Thoracic aorta (tissue), 2 donors: ENCODE measurements at regions not wholly inside any gene's neighbourhood (a gene's known extent, or its start where the extent isn't known, plus 50 kb on each side); places are given as distances from the start of the nearest gene placed in this dataset.

Experiments
- ATAC-seq: fragments of 150-250 bp; one replicate; pipeline ENCODE4 v1.8.0; 2017; ENCODE audit warnings: low read depth; ENCODE audit not compliant: insufficient number of reproducible peaks, low FRiP score
- DNase-seq: peaks from one replicate; pipeline ENCODE4 v3.0.0-alpha.2; 2020; ENCODE audit warnings: low spot score
- H3K27ac ChIP-seq, 2 donors: fragments of 200-600 bp; sonication (generic); 1 replicate in 1 of 2; 2 replicates in 1 of 2; pipeline ENCODE4 v1.5.1; 2016; ENCODE audit warnings: mild to moderate bottlenecking in 2 of 2, moderate library complexity in 2 of 2
- H3K27me3 ChIP-seq: fragments of 200-600 bp; sonication (generic); replicated peaks from 2 replicates; pipeline ENCODE4 v1.6.0; 2016; ENCODE audit warnings: mild to moderate bottlenecking; ENCODE audit not compliant: insufficient read depth
- H3K36me3 ChIP-seq: fragments of 200-600 bp; sonication (generic); one replicate; pipeline ENCODE4 v1.5.1; 2016
- H3K4me1 ChIP-seq, 2 donors: fragments of 200-600 bp; sonication (generic); 1 replicate in 1 of 2; 2 replicates in 1 of 2; pipeline versions ENCODE4 v1.5.1 to v1.6.0; 2016; ENCODE audit warnings: low read depth in 2 of 2, mild to moderate bottlenecking in 1 of 2; ENCODE audit not compliant: control insufficient read depth in 1 of 2
- H3K4me3 ChIP-seq: fragments of 200-600 bp; sonication (generic); 2 replicates; pipeline ENCODE4 v1.5.1; 2016; ENCODE audit warnings: mild to moderate bottlenecking
- H3K9me3 ChIP-seq: fragments of 200-600 bp; sonication (generic); 2 replicates; pipeline ENCODE4 v1.5.1; 2016
- TF ChIP-seq, protein P1 (sequence below): fragments of 200-600 bp; sonication (generic); IDR thresholded peaks from one replicate; pipeline ENCODE4 v1.5.1; 2019; ENCODE audit warnings: antibody characterized with exemption

DNA sequence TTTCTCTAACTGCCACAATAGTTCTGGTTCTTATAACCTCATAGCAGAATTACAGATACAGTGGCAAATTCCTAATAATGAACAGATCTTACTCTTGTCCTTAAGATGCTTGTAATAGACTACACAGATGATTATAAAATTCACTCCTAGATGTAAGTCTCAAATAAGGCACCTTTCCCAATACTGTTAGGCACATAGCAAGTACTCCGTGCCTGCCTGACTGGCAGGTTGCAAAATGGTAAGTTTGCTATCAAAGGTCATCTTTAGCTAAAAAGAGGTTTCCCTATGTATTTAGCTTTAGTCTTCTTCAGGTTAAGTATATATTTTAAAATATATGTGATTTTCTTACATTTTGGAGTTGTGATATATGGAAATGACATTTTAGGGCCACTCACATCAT, 50.4 kb upstream of the FHIP2A start:
- no peak overlapping the region for H3K27ac ChIP-seq
- no peaks in the 10 kb centered on the region for H3K9me3 ChIP-seq
- no peak for DNase-seq
- TF ChIP-seq, protein P1, sequence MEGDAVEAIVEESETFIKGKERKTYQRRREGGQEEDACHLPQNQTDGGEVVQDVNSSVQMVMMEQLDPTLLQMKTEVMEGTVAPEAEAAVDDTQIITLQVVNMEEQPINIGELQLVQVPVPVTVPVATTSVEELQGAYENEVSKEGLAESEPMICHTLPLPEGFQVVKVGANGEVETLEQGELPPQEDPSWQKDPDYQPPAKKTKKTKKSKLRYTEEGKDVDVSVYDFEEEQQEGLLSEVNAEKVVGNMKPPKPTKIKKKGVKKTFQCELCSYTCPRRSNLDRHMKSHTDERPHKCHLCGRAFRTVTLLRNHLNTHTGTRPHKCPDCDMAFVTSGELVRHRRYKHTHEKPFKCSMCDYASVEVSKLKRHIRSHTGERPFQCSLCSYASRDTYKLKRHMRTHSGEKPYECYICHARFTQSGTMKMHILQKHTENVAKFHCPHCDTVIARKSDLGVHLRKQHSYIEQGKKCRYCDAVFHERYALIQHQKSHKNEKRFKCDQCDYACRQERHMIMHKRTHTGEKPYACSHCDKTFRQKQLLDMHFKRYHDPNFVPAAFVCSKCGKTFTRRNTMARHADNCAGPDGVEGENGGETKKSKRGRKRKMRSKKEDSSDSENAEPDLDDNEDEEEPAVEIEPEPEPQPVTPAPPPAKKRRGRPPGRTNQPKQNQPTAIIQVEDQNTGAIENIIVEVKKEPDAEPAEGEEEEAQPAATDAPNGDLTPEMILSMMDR: no peak
- no peaks in the 10 kb centered on the region for H3K27me3 ChIP-seq
- H3K4me1 ChIP-seq: peaks cover 4 to 10% of the 10 kb centered on the region in 2 donors
- no peaks in the 10 kb centered on the region for H3K36me3 ChIP-seq
- ATAC-seq: no peak
- H3K4me3 ChIP-seq: no peak overlapping the region

DNA sequence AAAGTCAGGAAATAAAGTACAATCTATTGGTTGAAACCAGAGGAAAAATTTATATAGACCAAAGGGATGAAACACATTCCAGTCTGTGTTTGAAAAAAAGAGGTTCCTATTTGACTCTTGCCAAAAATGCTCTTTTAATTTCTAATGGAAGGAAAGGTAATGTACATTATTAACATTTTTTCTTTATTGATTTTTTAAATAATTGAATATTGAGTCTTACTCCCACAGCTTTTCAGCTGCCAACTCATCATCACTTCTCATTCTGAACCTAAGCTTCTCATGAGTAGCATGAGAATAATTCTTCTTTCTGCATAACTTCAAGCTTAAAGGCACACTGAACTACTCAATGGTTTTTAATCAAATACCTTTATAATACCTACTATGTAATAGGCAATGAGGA, 49.8 kb upstream of the FHIP2A start:
- Histone ChIP-seq H3K9me3 (no peaks in the 10 kb centered on the region), H3K36me3 (no peaks in the 10 kb centered on the region), H3K4me3 (no peak overlapping the region), H3K27me3 (no peaks in the 10 kb centered on the region), H3K4me1 (peaks cover 4 to 9% of the 10 kb centered on the region in 2 donors), H3K27ac (no peak overlapping the region)
- DNase-seq (no peak), ATAC-seq (no peak)
- TF ChIP-seq, protein P1: no peak
